NCI-H2171 treated with DMSO at 0.1 percent for 48 hours (cell line): ENCODE measurements at regions not wholly inside any gene's neighbourhood (a gene's known extent, or its start where the extent isn't known, plus 50 kb on each side); places are given as distances from the start of the nearest gene placed in this dataset.

Experiments
- DNase-seq: peaks from one replicate; lab custom pipeline; 2025; lab: John Stamatoyannopoulos, UW

- no peak for DNase-seq
Measured at GRCh38 chr1:115233598-115233997, 104.5 kb downstream of the NGF start.

- DNase-seq, result no peak
Measured at GRCh38 chr1:115230281-115230680, 107.8 kb downstream of the NGF start.

- DNase-seq, result no peak
Measured at GRCh38 chr1:115229016-115229415, 109.0 kb downstream of the NGF start.

- DNase-seq, result no peak
Measured at GRCh38 chr1:115228191-115228590, 109.9 kb downstream of the NGF start.

GRCh38 chr1:115227346-115228082 lies 110.5 kb downstream of the NGF start:
- DNase-seq, result no peak

GRCh38 chr1:115225993-115226685 lies 111.9 kb downstream of the NGF start:
- no peak for DNase-seq

GRCh38 chr1:115224636-115225035 lies 113.4 kb downstream of the NGF start:
- DNase-seq, result no peak

GRCh38 chr1:115222616-115223402 lies 115.2 kb downstream of the NGF start:
- DNase-seq, result no peak

- no peak for DNase-seq
Measured at GRCh38 chr1:115220340-115221270, 117.4 kb downstream of the NGF start.

- DNase-seq, result no peak
Measured at GRCh38 chr1:115219927-115220326, 118.1 kb downstream of the NGF start.

GRCh38 chr1:115218699-115219098 lies 119.3 kb downstream of the NGF start:
- DNase-seq, result no peak

- DNase-seq, result no peak
Measured at GRCh38 chr1:115218034-115218405, 120.0 kb downstream of the NGF start.

- DNase-seq, result no peak
Measured at GRCh38 chr1:115217150-115218033, 120.7 kb downstream of the NGF start.

GRCh38 chr1:115215703-115216521 lies 122.1 kb downstream of the NGF start:
- no peak for DNase-seq

GRCh38 chr1:115215110-115215509 lies 122.9 kb downstream of the NGF start:
- DNase-seq, result no peak

- DNase-seq, result no peak
Measured at GRCh38 chr1:115214098-115214497, 124.0 kb downstream of the NGF start.

GRCh38 chr1:115213130-115213529 lies 123.8 kb upstream of the TSPAN2 start:
- DNase-seq, result no peak

GRCh38 chr1:115211071-115211745 lies 121.9 kb upstream of the TSPAN2 start:
- DNase-seq, result no peak

- DNase-seq, result no peak
Measured at GRCh38 chr1:115210302-115210711, 121.0 kb upstream of the TSPAN2 start.
